Esophagus muscularis mucosa (tissue), 4 donors: ENCODE measurements at regions not wholly inside any gene's neighbourhood (a gene's known extent, or its start where the extent isn't known, plus 50 kb on each side); places are given as distances from the start of the nearest gene placed in this dataset.
A peak's percentile ranks its signal among the peaks of the same experiment; 100 is the strongest.

Experiments
- DNase-seq: peaks from one replicate; pipeline ENCODE4 v3.0.0-alpha.2; 2017; ENCODE audit errors: extremely low spot score
- H3K27ac ChIP-seq, 4 donors: fragments of 200-600 bp; sonication (generic); replicated peaks in 1 of 4; 1 replicate in 3 of 4; 2 replicates in 1 of 4; pipeline ENCODE4 v1.5.1; 2016 to 2019; ENCODE audit warnings: mild to moderate bottlenecking in 1 of 4
- H3K27me3 ChIP-seq, 4 donors: fragments of 200-600 bp; sonication (generic); one replicate each; pipeline versions ENCODE4 v1.5.1 to v1.6.0; 2016 to 2019
- H3K36me3 ChIP-seq, 4 donors: fragments of 200-600 bp; sonication (generic); one replicate each; pipeline ENCODE4 v1.5.1; 2016 to 2019
- H3K4me1 ChIP-seq, 4 donors: fragments of 200-600 bp; sonication (generic); one replicate each; pipeline ENCODE4 v1.5.1; 2016 to 2019
- H3K4me3 ChIP-seq, 4 donors: fragments of 200-600 bp; sonication (generic); 1 replicate in 2 of 4; 2 replicates in 2 of 4; pipeline ENCODE4 v1.5.1; 2016 to 2019; ENCODE audit warnings: mild to moderate bottlenecking in 4 of 4, moderate library complexity in 1 of 4
- H3K9me3 ChIP-seq, 4 donors: fragments of 200-600 bp; sonication (generic); 1 replicate in 3 of 4; 2 replicates in 1 of 4; pipeline ENCODE4 v1.5.1; 2016 to 2019
- EP300 ChIP-seq: sonication (generic); formaldehyde crosslinking; IDR thresholded peaks from one replicate; pipeline ENCODE4 v1.6.1; 2017; ENCODE audit warnings: antibody characterized with exemption
- POLR2A ChIP-seq: fragments of 450-650 bp; IDR thresholded peaks from one replicate; pipeline ENCODE4 v1.6.1; 2017; ENCODE audit warnings: antibody characterized with exemption, moderate library complexity, mild to moderate bottlenecking, low read depth
- POLR2AphosphoS5 ChIP-seq, 2 donors: sonication (generic); formaldehyde crosslinking; IDR thresholded peaks; one replicate each; pipeline ENCODE4 v1.6.1; 2017; ENCODE audit warnings: antibody characterized with exemption in 2 of 2
- WGBS: methylation state at CpG from one replicate; pipeline ENCODE4 v1.1.5; 2018; 5-methylcytosine and 5-hydroxymethylcytosine counted together
- intact Hi-C: fragments of 100-400 bp; cut with DNase I; formaldehyde crosslinking; loops from one replicate; pipeline ENCODE4 v1.15.1; 2023
- TF ChIP-seq, protein P1 (sequence below), 3 experiments: fragments of 200-600 bp in 2 of 3; fragments of 450-650 bp in 1 of 3; sonication (generic) in 2 of 3; IDR thresholded peaks; one replicate each; pipeline ENCODE4 v1.5.1; 2017 to 2019; ENCODE audit warnings: antibody characterized with exemption in 3 of 3, mild to moderate bottlenecking in 2 of 3, moderate library complexity in 1 of 3

DNA sequence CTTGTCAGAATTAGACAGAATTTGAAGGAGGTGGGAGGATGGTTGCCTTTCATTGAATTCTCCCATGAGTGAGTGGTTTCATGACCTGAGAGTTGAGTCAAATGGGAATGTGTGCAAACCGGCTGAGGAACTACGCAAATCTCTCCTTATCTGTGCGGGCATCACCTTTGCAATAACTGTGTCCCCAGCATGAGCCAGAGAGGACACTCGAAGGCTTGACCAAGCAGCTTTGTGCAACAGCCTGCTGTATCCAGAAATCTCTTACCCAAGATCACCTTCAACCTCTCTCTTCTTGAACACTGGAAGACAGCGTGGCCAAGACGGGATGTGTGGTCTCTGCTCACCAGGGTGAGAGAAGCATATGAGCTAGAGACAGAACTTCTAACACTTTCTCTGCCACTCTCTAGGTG lies 93.8 kb upstream of the IKZF1 start:
- Histone ChIP-seq H3K36me3 (no peaks in the 10 kb centered on the region), H3K27me3 (peaks cover 0 to 35% (median 0%) of the 10 kb centered on the region in 4 donors), H3K27ac (no peak overlapping the region), H3K9me3 (no peaks in the 10 kb centered on the region), H3K4me3 (no peak overlapping the region), H3K4me1 (no peaks in the 10 kb centered on the region)
- TF ChIP-seq POLR2AphosphoS5 (IDR thresholded peaks at IDR 0.05) (no peak), POLR2A (no peak), EP300 (no peak)
- TF ChIP-seq, protein P1, sequence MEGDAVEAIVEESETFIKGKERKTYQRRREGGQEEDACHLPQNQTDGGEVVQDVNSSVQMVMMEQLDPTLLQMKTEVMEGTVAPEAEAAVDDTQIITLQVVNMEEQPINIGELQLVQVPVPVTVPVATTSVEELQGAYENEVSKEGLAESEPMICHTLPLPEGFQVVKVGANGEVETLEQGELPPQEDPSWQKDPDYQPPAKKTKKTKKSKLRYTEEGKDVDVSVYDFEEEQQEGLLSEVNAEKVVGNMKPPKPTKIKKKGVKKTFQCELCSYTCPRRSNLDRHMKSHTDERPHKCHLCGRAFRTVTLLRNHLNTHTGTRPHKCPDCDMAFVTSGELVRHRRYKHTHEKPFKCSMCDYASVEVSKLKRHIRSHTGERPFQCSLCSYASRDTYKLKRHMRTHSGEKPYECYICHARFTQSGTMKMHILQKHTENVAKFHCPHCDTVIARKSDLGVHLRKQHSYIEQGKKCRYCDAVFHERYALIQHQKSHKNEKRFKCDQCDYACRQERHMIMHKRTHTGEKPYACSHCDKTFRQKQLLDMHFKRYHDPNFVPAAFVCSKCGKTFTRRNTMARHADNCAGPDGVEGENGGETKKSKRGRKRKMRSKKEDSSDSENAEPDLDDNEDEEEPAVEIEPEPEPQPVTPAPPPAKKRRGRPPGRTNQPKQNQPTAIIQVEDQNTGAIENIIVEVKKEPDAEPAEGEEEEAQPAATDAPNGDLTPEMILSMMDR (IDR thresholded peaks at IDR 0.05), result no peak
- DNase-seq, result peak; percentile 83
- WGBS, result 73% methylated on average over 6 of the region's 6 CpGs
- intact Hi-C loops, result no loop called here

DNA sequence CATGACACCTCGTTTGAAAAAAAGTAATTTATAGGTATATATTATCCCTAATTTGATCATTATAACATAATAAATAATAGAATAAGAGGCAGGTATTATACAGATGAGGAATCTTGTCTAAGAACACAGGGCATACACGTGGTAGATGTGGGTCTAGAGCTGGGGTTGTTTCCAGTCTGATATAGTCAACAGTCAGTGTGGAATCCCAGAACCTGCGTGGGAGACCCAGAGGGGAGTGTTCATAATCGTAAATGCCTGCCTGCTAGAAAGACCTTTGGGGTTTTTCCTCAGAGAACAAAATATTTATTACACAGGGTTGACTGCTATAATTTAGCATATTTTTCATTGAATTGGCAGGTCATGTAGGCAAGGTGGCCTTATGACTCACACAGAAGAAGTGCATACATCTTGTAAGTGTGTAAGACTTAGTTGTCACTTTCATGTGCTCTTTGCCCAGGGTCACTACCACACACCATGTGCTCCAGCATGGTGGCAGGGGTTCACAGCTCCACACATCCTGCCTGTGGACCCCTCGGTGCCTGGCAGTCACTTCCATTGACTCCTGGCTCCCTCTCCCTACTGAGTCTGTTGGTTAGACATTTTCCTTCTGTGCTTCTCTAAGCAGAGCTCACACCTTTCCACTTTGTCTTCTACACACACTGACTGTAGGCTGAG lies 94.9 kb upstream of the IKZF1 start:
- no peaks in the 10 kb centered on the region for H3K9me3 ChIP-seq
- no peak for DNase-seq
- TF ChIP-seq POLR2A (no peak), EP300 (no peak), POLR2AphosphoS5 (IDR thresholded peaks at IDR 0.05) (no peak)
- TF ChIP-seq, protein P1 (IDR thresholded peaks at IDR 0.05), result no peak
- no peaks in the 10 kb centered on the region for H3K4me1 ChIP-seq
- no peak overlapping the region for H3K27ac ChIP-seq
- intact Hi-C loops, result loop anchor here (10.0 kb wide), 1 partner anchor 205 kb away; no protein-coding TSS in a partner anchor
- H3K4me3 ChIP-seq, result no peak overlapping the region
- peaks cover 0 to 35% (median 0%) of the 10 kb centered on the region in 4 donors for H3K27me3 ChIP-seq
- WGBS, result 68% methylated on average over 5 of the region's 5 CpGs
- no peaks in the 10 kb centered on the region for H3K36me3 ChIP-seq

DNA sequence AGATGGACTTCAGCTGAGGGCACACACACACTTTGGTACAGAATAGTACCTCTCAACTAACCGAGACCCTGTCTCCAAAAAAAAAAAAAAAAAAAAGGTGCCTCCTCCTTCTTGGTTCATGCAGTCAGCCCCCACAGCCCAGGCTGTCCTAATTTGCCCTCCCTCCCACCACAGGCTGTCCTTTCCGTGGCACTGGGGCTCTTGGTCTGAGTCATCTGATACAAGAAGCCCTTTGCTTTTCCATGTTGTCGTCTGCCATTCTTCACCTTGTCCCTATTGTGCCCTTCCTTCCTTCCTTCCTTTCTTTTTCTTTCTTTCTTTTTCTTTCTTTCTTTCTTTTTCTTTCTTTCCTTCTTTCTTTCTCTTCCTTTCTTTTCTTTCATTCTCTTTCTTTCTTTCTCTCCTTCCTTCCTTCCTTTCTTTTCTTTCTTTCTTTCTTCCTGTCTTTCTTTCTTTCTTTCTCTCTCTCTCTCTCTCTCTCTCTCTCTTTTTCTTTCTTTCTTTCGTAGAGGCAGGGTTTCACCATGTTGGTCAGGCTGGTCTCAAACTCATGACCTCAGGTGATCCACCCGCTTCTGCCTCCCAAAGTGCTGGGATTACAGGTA lies 96.0 kb upstream of the IKZF1 start:
- Histone ChIP-seq H3K4me1 (no peaks in the 10 kb centered on the region), H3K4me3 (no peak overlapping the region), H3K36me3 (no peaks in the 10 kb centered on the region), H3K27ac (no peak overlapping the region), H3K27me3 (peaks cover 0 to 35% (median 0%) of the 10 kb centered on the region in 4 donors), H3K9me3 (no peaks in the 10 kb centered on the region)
- TF ChIP-seq POLR2A (no peak), POLR2AphosphoS5 (IDR thresholded peaks at IDR 0.05) (no peak), EP300 (no peak)
- TF ChIP-seq, protein P1 (IDR thresholded peaks at IDR 0.05), result no peak
- intact Hi-C loops, result loop anchor here (10.0 kb wide), 1 partner anchor 206 kb away; no protein-coding TSS in a partner anchor
- 84% methylated on average over 5 of the region's 5 CpGs for WGBS
- peak; percentile 82 for DNase-seq

DNA sequence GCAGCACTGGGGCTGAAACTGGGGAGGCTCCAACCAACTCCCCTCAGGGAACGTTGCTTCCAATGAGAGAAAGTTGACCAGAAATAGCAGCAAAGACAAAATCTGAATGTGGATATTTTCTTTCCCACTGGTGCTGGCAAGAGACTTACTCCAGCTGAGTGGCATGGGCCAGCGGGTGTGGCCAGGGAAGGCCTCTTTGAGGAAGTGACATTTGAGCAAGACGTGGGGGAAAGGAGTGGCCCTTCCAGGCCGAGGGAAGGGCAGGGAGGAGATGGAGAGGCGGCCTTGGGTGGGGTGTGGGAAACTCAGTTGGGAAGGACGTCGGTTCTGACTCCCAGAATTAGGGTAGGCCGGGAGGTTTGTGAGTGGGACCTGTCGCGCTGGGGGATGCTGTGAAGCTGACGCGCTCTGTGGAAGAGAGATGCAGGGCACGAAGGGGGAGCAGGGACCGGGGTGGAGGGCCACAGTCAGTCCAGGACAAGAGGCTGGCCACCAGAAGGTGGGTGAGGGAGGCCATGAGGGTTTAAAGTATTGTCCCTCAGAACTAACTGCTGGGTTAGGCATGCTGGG lies 96.7 kb upstream of the IKZF1 start:
- Histone ChIP-seq H3K9me3 (no peaks in the 10 kb centered on the region), H3K36me3 (no peaks in the 10 kb centered on the region), H3K27me3 (peaks cover 0 to 35% (median 0%) of the 10 kb centered on the region in 4 donors), H3K27ac (no peak overlapping the region), H3K4me3 (no peak overlapping the region), H3K4me1 (no peaks in the 10 kb centered on the region)
- intact Hi-C loops, result loop anchor here (10.0 kb wide), 1 partner anchor 207 kb away; no protein-coding TSS in a partner anchor
- 66% methylated on average over 14 of the region's 14 CpGs for WGBS
- peak; percentile 89 for DNase-seq
- TF ChIP-seq POLR2A, result no peak
- TF ChIP-seq POLR2AphosphoS5 (IDR thresholded peaks at IDR 0.05), result no peak
- no peak for TF ChIP-seq EP300
- TF ChIP-seq, protein P1 (IDR thresholded peaks at IDR 0.05), result no peak
